PC-9 (cell line): ENCODE measurements at regions not wholly inside any gene's neighbourhood (a gene's known extent, or its start where the extent isn't known, plus 50 kb on each side); places are given as distances from the start of the nearest gene placed in this dataset.

Experiments used
- BruUV-seq: library from RNA; stranded (reverse); fragments of 400-500 nt; replicated peaks from 2 replicates; lab custom pipeline; 2021; lab: Mats Ljungman, UMichigan
- CTCF ChIA-PET: fragments of 300-600 bp; sonication (Branson Sonifier 250); formaldehyde crosslinking; loops from one replicate; lab custom pipeline; 2022; ENCODE audit warnings: antibody characterized with exemption; lab: Charles Lee
- POLR2A ChIA-PET: fragments of 300-600 bp; sonication (Branson Sonifier 250); formaldehyde crosslinking; loops from one replicate; lab custom pipeline; 2022; ENCODE audit warnings: antibody characterized with exemption; ENCODE audit not compliant: unreplicated experiment; lab: Charles Lee
- DNase-seq, 2 experiments: peaks; one replicate each; pipeline versions ENCODE4 v3.0.0 to v3.0.0-alpha.2; 2015 to 2022; ENCODE audit warnings: mixed read lengths in 1 of 2
- H2AFZ ChIP-seq: fragments of 200-600 bp; sonication (generic); 2 replicates; pipeline ENCODE4 v1.8.1; 2017; ENCODE audit warnings: antibody characterized with exemption
- H3F3A ChIP-seq: fragments of 200-600 bp; sonication (generic); 2 replicates; pipeline ENCODE4 v1.8.1; 2017; ENCODE audit warnings: antibody characterized with exemption, mild to moderate bottlenecking, low read depth; ENCODE audit not compliant: insufficient read depth
- H3K27ac ChIP-seq: fragments of 200-600 bp; sonication (generic); 2 replicates; pipeline ENCODE4 v1.6.1; 2016; ENCODE audit warnings: mixed run types
- H3K27me3 ChIP-seq: fragments of 200-600 bp; sonication (generic); 2 replicates; pipeline ENCODE4 v1.6.1; 2016; ENCODE audit warnings: low read depth, mixed run types; ENCODE audit not compliant: insufficient read depth
- H3K36me3 ChIP-seq: fragments of 200-600 bp; sonication (generic); 2 replicates; pipeline ENCODE4 v1.6.1; 2016; ENCODE audit warnings: low read depth, mixed run types
- H3K4me1 ChIP-seq: fragments of 200-600 bp; sonication (generic); replicated peaks from 2 replicates; pipeline ENCODE4 v1.6.1; 2016; ENCODE audit warnings: mixed run types; ENCODE audit not compliant: insufficient read depth
- H3K4me2 ChIP-seq: fragments of 200-600 bp; sonication (generic); 2 replicates; pipeline ENCODE4 v1.6.1; 2017; ENCODE audit warnings: mixed run types
- H3K4me3 ChIP-seq: fragments of 200-600 bp; sonication (generic); 2 replicates; pipeline ENCODE4 v1.6.1; 2016; ENCODE audit warnings: mixed run types
- H3K79me2 ChIP-seq: fragments of 200-600 bp; sonication (generic); 2 replicates; pipeline ENCODE4 v1.6.1; 2017; ENCODE audit warnings: low read depth, mixed run types
- H3K9me2 ChIP-seq: fragments of 200-600 bp; sonication (generic); 2 replicates; pipeline ENCODE4 v1.8.1; 2017; ENCODE audit warnings: mild to moderate bottlenecking; ENCODE audit not compliant: insufficient read depth
- H3K9me3 ChIP-seq: fragments of 200-600 bp; sonication (generic); 2 replicates; pipeline ENCODE4 v1.8.1; 2016; ENCODE audit warnings: low read depth; ENCODE audit not compliant: insufficient read depth
- H4K20me1 ChIP-seq: fragments of 200-600 bp; sonication (generic); 2 replicates; pipeline ENCODE4 v1.8.1; 2017; ENCODE audit not compliant: insufficient read depth
- EZH2 ChIP-seq: fragments of 200-600 bp; sonication (generic); IDR thresholded peaks from 2 replicates; pipeline ENCODE4 v1.8.0; 2017; ENCODE audit warnings: antibody characterized with exemption, low read depth
- intact Hi-C: fragments of 100-400 bp; cut with micrococcal nuclease; formaldehyde crosslinking; loops from one replicate; pipeline ENCODE4 v1.10.0; 2022; ENCODE audit not compliant: unreplicated experiment
- TF ChIP-seq, protein P1 (sequence below): fragments of 200-600 bp; sonication (generic); conservative IDR thresholded peaks from 2 replicates; pipeline ENCODE4 v1.6.1; 2017; ENCODE audit warnings: mixed run types, antibody characterized with exemption, mild to moderate bottlenecking, moderate library complexity

DNA sequence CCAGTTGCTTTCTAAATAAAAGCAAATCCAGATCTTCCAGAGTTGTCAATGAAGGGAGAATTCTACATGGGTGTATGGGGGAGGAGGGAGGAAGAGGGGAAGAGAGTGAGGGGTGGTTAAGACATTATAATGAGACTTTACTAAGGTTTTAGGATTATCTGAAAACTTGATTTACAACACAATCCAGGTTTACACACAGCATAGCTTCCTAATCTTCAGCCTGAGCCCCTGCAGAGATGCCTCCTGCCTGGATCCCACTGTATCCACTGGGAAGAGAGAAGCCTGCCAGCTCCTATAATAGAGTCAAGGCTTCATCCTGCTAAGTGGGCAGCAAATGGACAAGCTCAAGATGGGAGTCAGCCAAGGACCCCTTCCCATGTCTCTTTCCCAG, 85.6 kb upstream of the KIT start:
- Histone ChIP-seq H3K36me3 (no peaks in the 10 kb centered on the region), H3F3A (no peaks in the 10 kb centered on the region), H3K4me3 (no peak overlapping the region), H2AFZ (no peak overlapping the region), H3K4me1 (no peaks in the 10 kb centered on the region), H3K27me3 (no peaks in the 10 kb centered on the region), H3K9me2 (no peaks in the 10 kb centered on the region), H3K4me2 (no peak overlapping the region), H3K9me3 (no peaks in the 10 kb centered on the region), H3K27ac (no peak overlapping the region), H3K79me2 (no peaks in the 10 kb centered on the region), H4K20me1 (no peaks in the 10 kb centered on the region)
- CTCF ChIA-PET = no interaction called here
- no TSS peak for BruUV-seq
- no peak for TF ChIP-seq EZH2
- intact Hi-C loops = no loop called here
- POLR2A ChIA-PET = no interaction called here
- DNase-seq = no peak

DNA sequence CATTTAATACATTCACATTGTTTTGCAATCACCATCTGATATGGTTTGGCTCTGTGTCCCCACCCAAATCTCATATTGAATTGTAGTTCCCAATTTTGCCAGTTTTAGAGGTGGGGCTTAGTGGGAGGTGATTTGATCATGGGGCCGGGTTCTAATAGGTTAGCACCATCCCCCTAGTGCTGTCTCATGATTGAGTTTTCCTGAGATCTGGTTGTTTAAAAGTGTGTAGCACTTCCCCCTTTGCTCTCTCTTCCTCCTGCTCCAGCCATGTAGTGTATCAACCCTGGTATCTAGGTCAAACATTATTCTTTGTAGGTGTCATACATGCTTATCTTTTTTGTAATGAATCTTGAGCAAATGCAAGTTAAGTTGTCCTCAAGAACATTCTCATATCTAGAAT, 83.3 kb upstream of the KIT start:
- H3K36me3 ChIP-seq = no peaks in the 10 kb centered on the region
- H2AFZ ChIP-seq = no peak overlapping the region
- BruUV-seq = no TSS peak
- POLR2A ChIA-PET = no interaction called here
- CTCF ChIA-PET = no interaction called here
- no peaks in the 10 kb centered on the region for H3K4me1 ChIP-seq
- no peak overlapping the region for H3K27ac ChIP-seq
- no peaks in the 10 kb centered on the region for H3F3A ChIP-seq
- H3K4me2 ChIP-seq = no peak overlapping the region
- H3K9me3 ChIP-seq = no peaks in the 10 kb centered on the region
- no peaks in the 10 kb centered on the region for H3K9me2 ChIP-seq
- H4K20me1 ChIP-seq = no peaks in the 10 kb centered on the region
- H3K79me2 ChIP-seq = no peaks in the 10 kb centered on the region
- H3K4me3 ChIP-seq = no peak overlapping the region
- H3K27me3 ChIP-seq = no peaks in the 10 kb centered on the region
- TF ChIP-seq EZH2 = no peak
- intact Hi-C loops = no loop called here
- DNase-seq = no peak

DNA sequence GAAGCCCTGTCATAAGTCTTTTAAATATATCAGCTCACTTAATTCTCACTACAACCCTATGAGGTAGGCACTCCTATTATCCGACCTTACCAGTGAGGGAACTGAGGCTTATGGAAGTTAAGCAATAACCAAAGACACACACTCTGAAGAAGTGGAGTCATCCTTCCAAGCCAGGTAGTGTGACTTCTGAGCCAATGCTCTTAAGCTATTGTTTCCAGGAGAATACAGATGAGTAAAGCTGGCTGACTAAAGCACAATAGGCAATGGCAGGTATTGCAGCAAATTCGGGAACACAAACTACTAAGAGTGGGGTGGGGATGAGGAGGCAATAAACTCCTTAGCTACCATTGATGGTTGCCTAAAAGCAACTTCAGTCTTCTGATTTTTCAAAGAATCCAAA, 81.8 kb upstream of the KIT start:
- no peaks in the 10 kb centered on the region for H4K20me1 ChIP-seq
- H3K36me3 ChIP-seq = no peaks in the 10 kb centered on the region
- intact Hi-C loops = no loop called here
- H3K79me2 ChIP-seq = no peaks in the 10 kb centered on the region
- no peaks in the 10 kb centered on the region for H3K27me3 ChIP-seq
- H3K9me3 ChIP-seq = no peaks in the 10 kb centered on the region
- H2AFZ ChIP-seq = no peak overlapping the region
- POLR2A ChIA-PET = no interaction called here
- BruUV-seq = no TSS peak
- no peaks in the 10 kb centered on the region for H3K4me1 ChIP-seq
- no peaks in the 10 kb centered on the region for H3K9me2 ChIP-seq
- CTCF ChIA-PET = no interaction called here
- no peak for TF ChIP-seq EZH2
- TF ChIP-seq, protein P1, sequence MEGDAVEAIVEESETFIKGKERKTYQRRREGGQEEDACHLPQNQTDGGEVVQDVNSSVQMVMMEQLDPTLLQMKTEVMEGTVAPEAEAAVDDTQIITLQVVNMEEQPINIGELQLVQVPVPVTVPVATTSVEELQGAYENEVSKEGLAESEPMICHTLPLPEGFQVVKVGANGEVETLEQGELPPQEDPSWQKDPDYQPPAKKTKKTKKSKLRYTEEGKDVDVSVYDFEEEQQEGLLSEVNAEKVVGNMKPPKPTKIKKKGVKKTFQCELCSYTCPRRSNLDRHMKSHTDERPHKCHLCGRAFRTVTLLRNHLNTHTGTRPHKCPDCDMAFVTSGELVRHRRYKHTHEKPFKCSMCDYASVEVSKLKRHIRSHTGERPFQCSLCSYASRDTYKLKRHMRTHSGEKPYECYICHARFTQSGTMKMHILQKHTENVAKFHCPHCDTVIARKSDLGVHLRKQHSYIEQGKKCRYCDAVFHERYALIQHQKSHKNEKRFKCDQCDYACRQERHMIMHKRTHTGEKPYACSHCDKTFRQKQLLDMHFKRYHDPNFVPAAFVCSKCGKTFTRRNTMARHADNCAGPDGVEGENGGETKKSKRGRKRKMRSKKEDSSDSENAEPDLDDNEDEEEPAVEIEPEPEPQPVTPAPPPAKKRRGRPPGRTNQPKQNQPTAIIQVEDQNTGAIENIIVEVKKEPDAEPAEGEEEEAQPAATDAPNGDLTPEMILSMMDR = no peak
- no peak overlapping the region for H3K4me2 ChIP-seq
- no peak overlapping the region for H3K27ac ChIP-seq
- H3K4me3 ChIP-seq = no peak overlapping the region
- DNase-seq = no peak
- H3F3A ChIP-seq = no peaks in the 10 kb centered on the region

DNA sequence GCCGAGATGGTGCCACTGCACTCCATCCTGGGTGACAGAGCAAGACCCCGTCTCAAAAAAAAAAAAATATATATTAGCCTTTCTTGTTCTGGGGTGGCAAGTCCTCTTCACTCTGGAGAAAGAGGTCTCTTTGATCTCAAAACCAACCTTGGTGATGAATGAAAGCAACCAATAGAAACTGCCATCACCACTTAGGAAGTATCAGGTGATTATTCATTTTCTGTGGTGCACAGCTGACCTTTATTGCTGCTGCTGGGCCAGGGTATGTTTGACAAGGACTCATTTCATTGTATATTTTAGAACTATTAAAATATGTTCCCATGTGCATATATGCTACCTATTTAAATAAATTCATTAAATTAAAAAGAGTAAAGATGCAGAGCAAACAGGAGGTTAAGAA, 76.0 kb upstream of the KIT start:
- ChIA-PET POLR2A (no interaction called here), CTCF (no interaction called here)
- Histone ChIP-seq H3K4me1 (no peaks in the 10 kb centered on the region), H3K27ac (no peak overlapping the region), H3K9me3 (no peaks in the 10 kb centered on the region), H4K20me1 (no peaks in the 10 kb centered on the region), H3K79me2 (no peaks in the 10 kb centered on the region), H3K4me2 (no peak overlapping the region), H3K4me3 (no peak overlapping the region), H2AFZ (no peak overlapping the region), H3F3A (no peaks in the 10 kb centered on the region), H3K36me3 (no peaks in the 10 kb centered on the region), H3K27me3 (no peaks in the 10 kb centered on the region), H3K9me2 (no peaks in the 10 kb centered on the region)
- no TSS peak for BruUV-seq
- TF ChIP-seq EZH2 = no peak
- TF ChIP-seq, protein P1 = no peak
- DNase-seq = no peak
- intact Hi-C loops = no loop called here
